ENCODE measurements at regions not wholly inside any gene's neighbourhood (a gene's known extent, or its start where the extent isn't known, plus 50 kb on each side); places are given as distances from the start of the nearest gene placed in this dataset.
A peak's percentile ranks its signal among the peaks of the same experiment; 100 is the strongest.

GRCh38 chr9:6703898-6704639, 53.7 kb upstream of the KDM4C start (continued):
- 0 out of 2 replicates have a peak, but pooled peaks have one; percentile 48 for TF ChIP-seq ZBTB7B (CRISPR knock-in tag; IDR thresholded peaks at IDR 0.05)
- no peak for TF ChIP-seq CCAR2 (optimal IDR thresholded peaks at IDR 0.05; ENCODE audit: low read depth, low read length)
- TF ChIP-seq ZNF713 (CRISPR knock-in tag; IDR thresholded peaks at IDR 0.05) = no peak
- TF ChIP-seq MAZ (IDR thresholded peaks at IDR 0.05; ENCODE audit: borderline replicate concordance, low read depth, low read length) = no peak
- TF ChIP-seq MAZ (CRISPR knock-in tag; IDR thresholded peaks at IDR 0.05; ENCODE audit: low read depth) = no peak; the same call in 1 of the 2 replicates
- no peak for TF ChIP-seq ZBTB44 (CRISPR knock-in tag; IDR thresholded peaks at IDR 0.05)
- TF ChIP-seq, protein P1, sequence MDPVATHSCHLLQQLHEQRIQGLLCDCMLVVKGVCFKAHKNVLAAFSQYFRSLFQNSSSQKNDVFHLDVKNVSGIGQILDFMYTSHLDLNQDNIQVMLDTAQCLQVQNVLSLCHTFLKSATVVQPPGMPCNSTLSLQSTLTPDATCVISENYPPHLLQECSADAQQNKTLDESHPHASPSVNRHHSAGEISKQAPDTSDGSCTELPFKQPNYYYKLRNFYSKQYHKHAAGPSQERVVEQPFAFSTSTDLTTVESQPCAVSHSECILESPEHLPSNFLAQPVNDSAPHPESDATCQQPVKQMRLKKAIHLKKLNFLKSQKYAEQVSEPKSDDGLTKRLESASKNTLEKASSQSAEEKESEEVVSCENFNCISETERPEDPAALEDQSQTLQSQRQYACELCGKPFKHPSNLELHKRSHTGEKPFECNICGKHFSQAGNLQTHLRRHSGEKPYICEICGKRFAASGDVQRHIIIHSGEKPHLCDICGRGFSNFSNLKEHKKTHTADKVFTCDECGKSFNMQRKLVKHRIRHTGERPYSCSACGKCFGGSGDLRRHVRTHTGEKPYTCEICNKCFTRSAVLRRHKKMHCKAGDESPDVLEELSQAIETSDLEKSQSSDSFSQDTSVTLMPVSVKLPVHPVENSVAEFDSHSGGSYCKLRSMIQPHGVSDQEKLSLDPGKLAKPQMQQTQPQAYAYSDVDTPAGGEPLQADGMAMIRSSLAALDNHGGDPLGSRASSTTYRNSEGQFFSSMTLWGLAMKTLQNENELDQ (CRISPR knock-in tag; IDR thresholded peaks at IDR 0.05; ENCODE audit: borderline replicate concordance) = no peak
- peak; percentile 57 for TF ChIP-seq TFDP1 (CRISPR knock-in tag; IDR thresholded peaks at IDR 0.05; ENCODE audit: borderline replicate concordance)
- no peak for TF ChIP-seq MEIS2 (CRISPR knock-in tag; IDR thresholded peaks at IDR 0.05)
- TF ChIP-seq KLF11 (CRISPR knock-in tag; IDR thresholded peaks at IDR 0.05) = no peak
- TF ChIP-seq ZKSCAN5 (CRISPR knock-in tag; IDR thresholded peaks at IDR 0.05) = no peak
- no peak for TF ChIP-seq ZBTB1 (CRISPR knock-in tag; IDR thresholded peaks at IDR 0.05; ENCODE audit: borderline replicate concordance)
- no peak for TF ChIP-seq ZNF597 (CRISPR knock-in tag; IDR thresholded peaks at IDR 0.05)
- TF ChIP-seq ONECUT2 (CRISPR knock-in tag; IDR thresholded peaks at IDR 0.05) = no peak
- TF ChIP-seq EED (CRISPR knock-in tag; IDR thresholded peaks at IDR 0.05) = no peak
- no peak for TF ChIP-seq SSRP1 (CRISPR knock-in tag; IDR thresholded peaks at IDR 0.05)
- no peak for TF ChIP-seq ZSCAN12 (CRISPR knock-in tag; IDR thresholded peaks at IDR 0.05)
- no peak for TF ChIP-seq HDAC6 (IDR thresholded peaks at IDR 0.05; ENCODE audit: low read depth, low read length)
- TF ChIP-seq, protein P2, sequence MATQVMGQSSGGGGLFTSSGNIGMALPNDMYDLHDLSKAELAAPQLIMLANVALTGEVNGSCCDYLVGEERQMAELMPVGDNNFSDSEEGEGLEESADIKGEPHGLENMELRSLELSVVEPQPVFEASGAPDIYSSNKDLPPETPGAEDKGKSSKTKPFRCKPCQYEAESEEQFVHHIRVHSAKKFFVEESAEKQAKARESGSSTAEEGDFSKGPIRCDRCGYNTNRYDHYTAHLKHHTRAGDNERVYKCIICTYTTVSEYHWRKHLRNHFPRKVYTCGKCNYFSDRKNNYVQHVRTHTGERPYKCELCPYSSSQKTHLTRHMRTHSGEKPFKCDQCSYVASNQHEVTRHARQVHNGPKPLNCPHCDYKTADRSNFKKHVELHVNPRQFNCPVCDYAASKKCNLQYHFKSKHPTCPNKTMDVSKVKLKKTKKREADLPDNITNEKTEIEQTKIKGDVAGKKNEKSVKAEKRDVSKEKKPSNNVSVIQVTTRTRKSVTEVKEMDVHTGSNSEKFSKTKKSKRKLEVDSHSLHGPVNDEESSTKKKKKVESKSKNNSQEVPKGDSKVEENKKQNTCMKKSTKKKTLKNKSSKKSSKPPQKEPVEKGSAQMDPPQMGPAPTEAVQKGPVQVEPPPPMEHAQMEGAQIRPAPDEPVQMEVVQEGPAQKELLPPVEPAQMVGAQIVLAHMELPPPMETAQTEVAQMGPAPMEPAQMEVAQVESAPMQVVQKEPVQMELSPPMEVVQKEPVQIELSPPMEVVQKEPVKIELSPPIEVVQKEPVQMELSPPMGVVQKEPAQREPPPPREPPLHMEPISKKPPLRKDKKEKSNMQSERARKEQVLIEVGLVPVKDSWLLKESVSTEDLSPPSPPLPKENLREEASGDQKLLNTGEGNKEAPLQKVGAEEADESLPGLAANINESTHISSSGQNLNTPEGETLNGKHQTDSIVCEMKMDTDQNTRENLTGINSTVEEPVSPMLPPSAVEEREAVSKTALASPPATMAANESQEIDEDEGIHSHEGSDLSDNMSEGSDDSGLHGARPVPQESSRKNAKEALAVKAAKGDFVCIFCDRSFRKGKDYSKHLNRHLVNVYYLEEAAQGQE (IDR thresholded peaks at IDR 0.05; ENCODE audit: borderline replicate concordance in 1 of 2, low read depth in 1 of 2, low read length in 2 of 2) = no peak
- TF ChIP-seq MAF1 (CRISPR knock-in tag; IDR thresholded peaks at IDR 0.05; ENCODE audit: borderline replicate concordance) = no peak
- no peak for TF ChIP-seq ZNF138 (CRISPR knock-in tag; IDR thresholded peaks at IDR 0.05; ENCODE audit: low read depth)
